ENCODE measurements at regions not wholly inside any gene's neighbourhood (a gene's known extent, or its start where the extent isn't known, plus 50 kb on each side); places are given as distances from the start of the nearest gene placed in this dataset.
A peak's percentile ranks its signal among the peaks of the same experiment; 100 is the strongest.
"Not testable (repeated sequence)": the region's sequence is repeated elsewhere in the genome, so short reads cannot be mapped to it uniquely, and the experiment has no call there.

DNA sequence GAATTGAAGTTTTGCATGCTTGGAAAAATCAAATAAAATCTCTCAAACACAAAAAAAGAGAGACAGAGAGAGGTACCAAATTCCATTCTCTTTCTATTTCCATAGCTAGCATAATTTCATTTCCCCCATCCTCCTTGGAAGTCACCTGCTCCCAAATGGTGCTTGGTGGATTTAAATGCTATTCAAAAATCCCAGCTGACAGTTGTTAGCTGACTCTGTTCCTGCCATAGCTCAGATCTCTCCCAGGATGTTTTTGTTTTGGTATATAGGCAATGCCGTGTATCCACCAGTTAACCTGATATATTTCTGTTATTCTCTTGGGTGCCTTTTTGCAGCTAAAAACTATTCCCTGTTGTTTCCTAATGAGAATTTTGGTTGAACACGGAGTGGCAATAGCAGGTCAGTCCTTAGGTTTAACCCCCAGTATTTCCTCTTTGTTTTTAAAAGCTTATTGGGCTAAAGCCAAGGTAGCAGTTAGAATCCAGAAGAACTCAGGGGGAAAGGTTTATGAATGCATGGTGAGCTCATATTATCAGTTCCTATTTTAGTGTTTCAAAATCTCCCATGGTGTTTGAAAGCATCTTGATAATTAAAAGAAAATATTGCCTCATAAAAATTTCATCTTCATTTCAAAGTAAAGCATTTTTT, 240.0 kb upstream of the GBE1 start:
- DNase-seq: no peak

DNA sequence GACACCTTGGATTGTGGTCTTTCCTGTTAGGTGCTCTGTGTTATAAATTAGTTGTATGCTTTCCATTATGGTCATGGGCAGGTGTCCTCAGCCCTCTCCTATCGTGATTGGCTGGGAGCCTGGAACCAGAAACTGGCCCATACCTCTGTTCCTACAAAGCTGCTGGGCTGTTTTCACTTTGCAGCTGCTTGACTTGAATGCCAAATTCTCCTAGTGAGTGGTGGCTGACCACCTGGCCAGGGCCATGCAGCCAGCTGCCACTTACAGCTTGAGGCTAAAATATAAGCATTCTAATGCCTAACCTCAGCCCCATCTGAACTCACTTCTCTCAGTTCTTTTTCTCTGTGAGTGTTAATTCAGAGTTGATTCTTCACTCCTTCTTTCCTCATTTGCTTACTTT, 239.3 kb upstream of the GBE1 start:
- DNase-seq: peak; percentile 71

DNA sequence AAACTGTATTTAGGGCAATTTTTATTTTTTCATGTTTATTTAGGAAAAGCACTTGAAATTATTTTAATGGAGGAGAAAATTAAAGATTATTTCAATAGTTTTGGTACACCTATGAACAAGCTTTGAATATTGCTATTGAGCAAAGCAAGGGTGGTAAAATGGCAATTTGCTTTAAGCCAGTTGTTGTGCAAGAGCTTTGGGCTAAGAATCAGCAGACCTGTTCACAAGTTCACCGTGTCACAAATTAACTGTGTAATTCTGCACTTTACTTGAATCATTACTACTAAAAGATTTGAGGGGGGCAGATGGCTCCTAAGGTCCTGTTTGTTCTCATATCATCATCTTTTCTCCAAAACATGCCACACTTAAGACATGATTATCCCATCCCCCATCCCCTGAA, 238.9 kb upstream of the GBE1 start:
- no peak for DNase-seq

DNA sequence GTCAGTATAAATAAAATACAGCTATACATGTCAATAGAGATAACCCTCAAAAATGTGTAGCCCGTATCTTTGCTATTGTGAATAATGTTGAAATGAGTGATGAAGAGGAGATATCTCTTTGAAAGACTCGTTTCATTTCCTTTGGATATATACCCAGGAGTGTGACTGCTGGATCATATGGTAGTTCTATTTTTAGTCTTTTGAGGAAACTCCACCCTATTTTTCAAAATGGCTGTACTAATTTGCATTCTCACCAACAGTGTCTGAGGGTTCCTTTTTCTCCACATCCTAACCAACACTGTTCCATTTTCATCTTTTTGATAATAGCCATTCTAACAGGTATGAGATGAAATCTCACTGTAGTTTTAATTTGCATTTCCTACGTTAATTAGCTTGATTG, 237.5 kb upstream of the GBE1 start:
- DNase-seq: no peak

DNA sequence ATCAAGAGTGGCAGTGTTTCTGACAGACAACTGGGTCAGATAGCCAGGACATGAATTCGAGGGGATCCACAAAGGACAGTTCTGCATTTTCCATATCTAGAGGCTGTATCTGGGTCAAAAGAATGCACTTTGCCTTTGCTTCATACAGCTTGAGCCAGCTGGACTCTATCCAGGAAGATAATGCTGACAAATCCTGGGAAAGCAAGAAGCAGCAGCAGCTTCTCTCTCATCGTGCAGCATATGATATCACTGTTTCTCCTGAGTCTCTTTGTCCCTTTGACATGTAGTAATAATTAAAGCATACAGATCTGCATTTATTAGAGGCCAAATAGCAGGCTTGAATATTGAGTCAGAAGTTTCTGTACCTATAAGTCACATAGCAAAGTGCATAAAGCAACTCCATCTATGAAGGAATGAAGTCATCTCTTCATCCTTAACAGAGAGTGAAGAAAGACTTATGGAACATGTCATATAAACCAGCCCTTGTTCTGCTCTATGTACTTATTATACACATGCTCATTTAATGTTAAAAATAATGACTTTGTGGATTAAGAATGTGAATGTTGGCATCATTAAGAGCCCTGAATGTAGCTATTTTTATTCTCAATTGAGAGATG, 236.8 kb upstream of the GBE1 start:
- DNase-seq: no peak

DNA sequence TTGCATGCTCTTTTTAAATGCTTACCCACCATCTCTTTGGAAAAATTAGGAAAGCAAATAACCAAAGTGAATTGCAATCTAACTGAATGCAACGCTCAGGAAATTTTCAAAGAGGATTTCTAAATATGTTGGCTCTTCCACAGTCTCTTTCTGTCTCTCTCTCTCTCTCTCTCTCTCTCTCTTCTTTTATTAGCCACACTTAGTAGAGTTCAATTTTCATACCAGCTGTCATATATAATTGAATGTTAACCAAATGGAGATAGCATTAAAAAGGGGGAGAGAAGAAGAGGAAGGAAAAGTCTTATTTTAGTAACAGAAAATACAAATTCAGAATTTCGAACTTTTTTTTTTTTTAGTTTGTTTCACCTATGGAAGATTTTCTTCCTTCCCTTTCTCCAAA, 235.9 kb upstream of the GBE1 start:
- no peak for DNase-seq

DNA sequence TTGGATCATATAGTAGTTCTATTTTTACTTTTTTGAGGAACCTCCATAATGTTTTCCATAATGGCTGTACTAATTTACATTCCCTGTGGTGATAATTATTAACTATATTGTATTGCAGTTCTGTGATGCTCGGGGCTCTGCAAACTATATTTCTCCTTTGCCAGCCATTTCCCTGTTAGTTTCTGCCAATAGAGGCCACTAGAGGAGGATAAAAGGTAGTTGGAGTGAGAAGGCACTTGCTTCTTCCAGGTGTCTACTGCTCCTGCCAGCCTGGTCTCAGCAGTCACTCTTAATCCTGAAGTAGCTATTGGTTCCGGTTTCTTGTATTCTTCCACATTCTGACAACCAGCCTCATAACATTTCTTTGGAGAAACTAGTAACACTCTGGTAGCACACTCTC, 233.9 kb upstream of the GBE1 start:
- DNase-seq: no peak

DNA sequence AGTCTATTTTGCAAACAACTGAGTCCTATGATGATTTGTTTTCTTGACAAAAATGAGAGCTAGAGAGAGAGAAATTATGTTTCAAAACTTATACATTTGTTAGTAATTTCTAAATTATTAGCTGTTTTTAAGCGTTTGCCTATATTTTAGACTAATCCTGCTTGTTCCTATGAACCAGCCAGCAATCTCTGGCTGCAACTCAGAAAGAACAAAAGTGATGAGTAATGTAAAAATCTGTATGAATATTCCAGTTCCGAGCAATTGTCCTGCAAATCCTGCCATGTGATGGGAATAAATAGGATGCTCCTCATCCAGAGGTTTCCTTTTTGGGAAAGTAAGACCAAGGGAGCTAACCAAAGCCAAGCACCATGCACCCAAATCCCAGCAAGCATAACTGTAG, 228.3 kb upstream of the GBE1 start:
- no peak for DNase-seq

DNA sequence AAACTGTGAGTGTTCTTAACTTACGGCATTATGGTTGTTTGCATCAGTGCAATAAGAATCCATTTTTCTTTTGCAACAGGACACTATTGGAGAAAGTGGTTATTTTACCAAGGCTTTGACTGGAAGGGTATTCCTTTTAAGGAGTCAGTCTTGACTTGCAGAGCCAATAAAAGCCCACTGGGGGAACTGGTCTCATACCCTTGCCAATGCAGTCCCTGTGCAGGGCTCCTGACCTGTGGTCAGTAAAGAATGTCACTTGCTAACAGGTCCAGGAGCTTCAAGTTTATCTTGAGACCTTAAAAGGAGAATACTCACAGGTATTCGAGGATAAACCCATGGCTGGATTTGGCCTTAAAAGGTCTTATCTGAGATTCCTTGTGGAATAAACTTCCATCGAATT, 227.8 kb upstream of the GBE1 start:
- DNase-seq: no peak

DNA sequence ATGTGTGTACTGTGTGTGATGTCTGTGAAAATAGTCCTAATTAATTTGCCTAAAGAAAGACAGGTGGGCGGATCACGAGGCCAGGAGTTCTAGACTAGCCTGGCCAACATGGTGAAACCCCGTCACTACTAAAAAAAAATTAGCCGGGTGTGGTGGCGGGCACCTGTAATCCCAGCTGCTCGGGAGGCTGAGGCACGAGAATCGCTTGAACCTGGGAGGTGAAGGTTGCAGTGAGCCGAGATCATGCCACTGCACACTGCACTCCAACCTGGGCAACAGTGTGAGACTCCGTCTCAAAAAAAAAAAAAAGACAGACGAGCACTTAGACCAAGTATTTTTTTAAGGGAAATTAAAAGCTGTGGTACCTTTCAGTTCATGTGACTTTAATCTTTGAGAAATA, 226.0 kb upstream of the GBE1 start:
- DNase-seq: not testable (repeated sequence)

DNA sequence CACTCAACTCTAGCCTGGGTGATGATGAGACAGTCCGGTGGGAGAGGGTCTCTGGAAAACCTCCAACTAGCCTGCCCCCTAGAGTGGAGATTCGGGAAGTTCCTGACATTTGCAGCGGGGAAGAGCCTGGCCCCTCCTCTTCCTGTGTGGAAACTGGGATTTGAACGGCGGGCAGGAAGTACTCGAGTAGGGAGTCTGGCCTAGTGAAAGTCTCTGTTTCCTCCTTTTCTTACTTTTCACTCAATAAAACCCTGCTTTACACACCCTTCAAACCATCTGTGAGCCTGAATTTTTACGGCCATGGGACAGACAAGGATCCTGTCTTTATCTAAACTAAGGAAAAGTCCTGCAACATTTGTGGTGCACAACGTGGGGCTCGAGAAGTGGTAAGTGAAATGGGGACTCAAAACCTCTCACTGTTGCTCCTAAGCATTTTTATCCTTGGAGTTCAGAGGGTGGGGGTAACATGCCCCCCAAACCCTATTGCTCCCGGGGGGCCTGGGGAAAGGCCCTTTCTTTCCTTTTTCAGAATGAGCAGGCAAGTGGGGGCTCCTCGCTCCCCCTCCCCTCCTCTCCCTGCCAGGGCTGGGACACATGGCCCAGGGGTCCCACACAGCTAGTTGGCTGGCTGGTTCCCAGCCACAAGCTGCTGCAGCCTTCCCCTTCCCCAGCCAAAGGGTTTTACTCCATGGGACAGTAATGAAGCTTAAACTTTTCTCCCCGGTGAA, 224.7 kb upstream of the GBE1 start:
- DNase-seq: no peak

DNA sequence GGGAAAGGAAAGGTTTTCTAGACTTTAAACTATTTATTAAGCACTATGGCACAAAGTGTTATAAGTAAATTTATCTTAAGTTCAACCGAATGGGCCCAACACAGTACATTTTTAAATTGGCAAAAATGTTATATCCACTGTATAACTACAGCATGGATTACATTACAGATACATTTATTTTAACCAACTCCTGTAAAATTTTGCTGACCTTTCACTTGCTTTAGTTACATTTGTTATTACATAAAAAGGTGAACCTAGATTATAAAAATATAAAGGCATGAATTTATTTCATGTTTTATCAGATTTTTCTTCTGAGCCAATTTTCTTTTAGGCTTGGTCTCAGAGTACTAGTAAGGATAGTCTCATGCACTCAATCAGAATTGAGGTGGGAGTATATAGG, 221.9 kb upstream of the GBE1 start:
- DNase-seq: no peak

DNA sequence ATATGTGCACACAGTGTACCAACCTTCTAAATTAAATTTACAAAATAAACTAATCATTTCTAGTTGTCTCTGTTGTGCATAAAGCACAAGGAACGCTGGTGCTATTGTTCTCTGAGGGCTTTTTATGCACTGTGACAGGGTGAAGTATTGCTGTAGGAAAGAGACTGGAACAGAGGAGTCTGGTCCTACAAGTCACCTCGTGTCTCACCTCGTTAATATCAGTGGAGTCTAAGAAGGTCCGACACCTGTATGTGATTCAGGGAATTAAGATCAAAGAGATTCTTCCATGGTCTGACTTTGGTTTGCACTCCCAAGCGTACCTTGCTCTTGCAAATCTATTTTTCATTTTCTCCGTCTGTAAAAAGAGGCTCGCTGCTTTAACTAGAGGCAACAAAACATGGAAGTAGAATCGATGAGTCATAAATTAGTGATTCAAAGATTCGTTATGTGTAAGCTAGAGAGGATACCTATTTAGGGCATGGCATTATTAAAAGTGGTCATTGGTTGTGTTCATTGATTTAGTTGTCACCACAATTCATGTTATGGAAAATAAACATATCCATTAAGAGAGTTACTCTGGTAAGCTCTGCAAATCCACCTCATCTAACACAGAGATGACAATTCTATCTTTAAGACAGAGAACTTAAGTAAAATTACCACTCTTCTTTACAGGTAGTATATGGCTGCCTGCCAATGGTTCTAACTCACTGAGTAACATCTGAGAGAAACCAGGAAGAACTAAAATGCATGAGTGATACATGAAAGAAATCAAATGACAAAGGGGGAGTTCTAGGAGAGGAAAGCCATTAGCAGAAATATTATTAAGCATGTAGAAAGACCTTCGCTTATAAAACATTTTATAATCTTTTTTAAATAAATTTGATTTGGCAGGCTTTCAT, 219.4 kb upstream of the GBE1 start:
- DNase-seq: no peak

DNA sequence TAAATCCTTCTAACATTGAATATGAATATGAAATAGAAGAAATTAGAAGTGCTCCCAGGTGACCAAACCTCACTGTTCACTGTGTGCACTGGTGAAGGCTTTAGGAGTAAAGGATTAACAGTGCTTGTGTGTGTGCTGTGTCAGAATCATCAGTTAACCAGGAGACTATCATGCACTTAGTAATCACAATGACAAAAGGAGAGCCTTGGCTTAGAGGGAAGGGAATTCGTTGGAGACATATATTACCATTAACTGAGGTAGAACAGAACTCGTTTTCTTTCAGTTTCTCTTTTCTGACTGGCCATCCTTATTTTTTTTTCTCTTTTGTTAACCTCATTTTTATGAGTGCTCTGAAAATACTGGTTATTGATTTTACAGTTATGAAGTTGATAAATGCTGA, 213.3 kb upstream of the GBE1 start:
- no peak for DNase-seq

DNA sequence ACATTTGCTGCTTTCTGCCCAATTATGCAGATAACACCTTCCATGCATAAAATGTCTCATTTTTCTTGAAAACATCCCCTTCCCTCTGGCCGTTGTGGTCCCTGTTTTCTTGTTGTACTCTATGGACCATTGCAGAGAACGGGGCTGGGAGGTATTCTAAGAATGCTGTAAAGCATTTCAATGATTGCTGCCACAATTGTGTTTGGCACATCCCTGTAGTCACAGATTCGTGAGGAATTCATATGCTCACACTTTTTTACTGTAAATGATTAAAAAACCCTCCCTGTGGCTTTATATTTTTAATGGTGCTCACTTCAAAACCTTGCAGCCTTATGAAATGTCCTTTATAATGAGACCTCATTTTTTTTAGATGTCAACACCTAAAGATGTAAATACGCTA, 207.2 kb upstream of the GBE1 start:
- no peak for DNase-seq

DNA sequence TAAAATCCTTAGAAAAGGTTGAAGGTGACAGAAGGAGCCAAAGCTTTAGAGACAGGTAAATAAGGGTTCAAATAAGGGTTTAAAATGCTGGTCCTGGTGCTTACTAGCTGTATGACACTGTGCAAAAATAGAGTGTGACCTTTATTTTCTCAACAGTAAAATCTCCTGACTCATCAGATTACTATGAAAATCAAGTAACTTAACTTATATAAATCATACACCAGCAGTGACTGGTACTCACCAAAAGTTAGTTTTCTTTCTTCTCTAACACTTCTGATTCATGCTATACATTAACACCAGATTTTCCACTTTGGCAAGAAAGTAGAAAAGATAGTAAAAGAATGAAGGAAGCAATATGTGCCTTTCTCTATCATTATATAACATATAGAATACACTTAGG, 205.9 kb upstream of the GBE1 start:
- no peak for DNase-seq

DNA sequence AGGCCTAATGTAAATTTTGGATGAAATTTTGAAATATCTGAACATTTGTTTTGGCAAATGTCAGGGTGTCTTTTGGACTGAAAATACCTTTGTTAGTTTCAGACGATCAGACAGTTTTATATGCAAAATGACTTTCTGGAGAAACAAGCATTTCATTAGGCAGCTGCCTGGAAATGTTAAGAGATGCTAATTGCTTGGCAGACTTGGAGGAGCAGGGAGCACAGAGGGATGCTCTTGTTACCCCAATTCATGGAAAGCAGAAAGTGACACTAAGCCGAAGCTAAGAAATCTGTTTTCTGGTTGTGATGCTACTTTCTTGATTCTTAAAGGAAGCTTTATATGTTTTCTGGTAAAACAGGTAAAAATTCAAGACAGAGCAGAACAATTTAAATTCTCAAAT, 204.3 kb upstream of the GBE1 start:
- no peak for DNase-seq

DNA sequence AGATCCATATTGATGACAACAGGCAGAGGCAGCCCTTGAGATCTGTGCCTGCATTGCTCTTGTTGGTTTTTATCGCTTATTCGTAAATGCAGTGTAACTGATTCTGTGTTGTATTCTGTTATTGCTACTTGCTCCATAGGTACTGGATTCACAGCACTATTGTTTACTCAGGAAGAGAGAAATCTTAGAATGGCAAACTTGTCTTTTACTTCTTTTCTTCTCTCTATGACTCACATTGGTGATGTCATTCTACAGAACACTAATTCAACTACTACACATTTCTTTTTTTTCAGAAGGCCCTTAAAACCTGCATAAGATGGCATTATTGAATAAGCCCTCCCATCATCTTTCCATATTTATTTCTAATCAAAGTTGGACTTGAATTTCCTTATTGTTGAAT, 201.0 kb upstream of the GBE1 start:
- DNase-seq: no peak

DNA sequence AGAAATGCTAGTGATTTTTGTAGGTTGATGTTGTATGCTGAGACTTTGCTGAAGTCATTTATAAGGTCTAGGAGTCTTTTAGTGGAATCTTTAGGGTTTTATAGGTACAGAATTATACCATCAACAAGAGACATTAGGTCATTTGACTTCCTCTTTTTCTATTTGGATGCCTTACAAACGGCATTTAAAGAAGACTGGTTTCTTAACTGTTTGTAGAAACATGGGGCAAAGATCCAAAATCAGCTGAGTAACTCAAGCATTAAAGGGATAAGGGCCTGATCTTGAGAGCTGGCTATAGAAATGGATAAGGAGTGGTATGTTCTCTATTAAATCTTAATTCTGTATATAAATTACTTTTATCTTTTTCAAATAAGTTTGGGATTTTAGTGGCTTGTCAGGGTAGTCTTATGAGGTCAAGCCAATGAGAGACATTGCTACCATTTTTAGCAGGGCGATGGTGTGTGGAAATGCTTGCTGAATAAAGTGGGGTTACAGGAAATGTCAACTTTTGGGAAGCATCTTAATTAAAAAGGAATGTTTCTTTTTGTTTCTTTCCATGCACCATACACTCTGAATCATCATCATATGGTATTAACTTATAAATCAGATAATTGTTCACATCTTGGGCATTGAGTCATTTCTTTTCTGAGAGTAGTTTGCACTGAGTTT, 197.7 kb upstream of the GBE1 start:
- DNase-seq: no peak

DNA sequence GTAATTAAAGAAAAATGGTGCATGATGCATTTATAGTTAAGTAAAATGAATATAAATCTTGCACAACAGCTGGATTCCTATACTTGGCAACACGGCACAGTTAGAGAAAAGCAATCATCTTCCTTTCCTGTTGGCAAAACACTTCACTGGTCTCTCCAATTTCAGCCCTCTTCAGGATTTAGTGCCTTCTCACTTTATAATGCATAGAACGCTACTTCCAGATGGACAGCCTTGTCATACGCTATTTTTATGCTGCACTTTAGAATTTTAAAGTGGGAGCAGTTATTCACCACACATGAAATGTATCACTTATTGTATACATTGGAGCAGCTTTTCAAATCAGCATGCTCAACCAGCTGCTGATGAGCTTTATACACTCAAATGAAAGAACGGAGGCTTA, 194.4 kb upstream of the GBE1 start:
- DNase-seq: no peak

DNA sequence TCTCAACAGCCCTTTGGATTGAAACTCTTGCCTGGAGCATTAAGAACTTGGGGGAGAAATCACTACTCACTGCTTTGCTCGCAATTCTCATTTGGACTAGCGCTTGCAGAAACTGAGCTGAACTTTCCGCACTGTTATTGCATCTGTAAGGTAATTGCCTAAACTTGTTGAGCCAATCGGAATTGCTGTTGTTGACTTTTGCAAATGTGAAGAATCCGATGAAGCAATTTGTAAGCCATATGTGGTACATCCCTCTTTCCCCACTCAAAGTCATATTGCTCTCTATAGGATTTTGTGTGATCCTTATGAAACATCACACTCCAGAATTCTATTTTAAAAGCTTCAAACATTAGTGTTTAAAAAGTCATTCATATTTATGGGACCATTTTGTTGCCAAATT, 191.7 kb upstream of the GBE1 start:
- no peak for DNase-seq

DNA sequence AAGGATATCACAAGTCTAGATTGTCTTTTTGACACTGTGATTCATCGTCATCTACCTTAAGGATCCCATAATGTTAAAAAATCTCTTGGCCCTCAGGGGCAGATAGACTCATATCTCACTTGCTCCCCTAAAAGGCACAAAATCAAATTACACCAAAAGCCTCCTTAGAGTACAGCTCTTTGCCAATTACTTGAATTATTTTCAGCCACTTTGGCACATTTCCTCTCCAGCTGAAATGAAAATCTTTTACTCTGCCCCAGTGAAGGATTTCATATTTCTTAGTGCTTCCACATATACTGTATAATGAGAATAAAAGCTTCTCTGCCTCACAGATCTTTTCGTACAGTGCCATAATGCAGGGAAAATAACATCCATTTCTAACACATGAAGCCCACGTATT, 190.7 kb upstream of the GBE1 start:
- no peak for DNase-seq

DNA sequence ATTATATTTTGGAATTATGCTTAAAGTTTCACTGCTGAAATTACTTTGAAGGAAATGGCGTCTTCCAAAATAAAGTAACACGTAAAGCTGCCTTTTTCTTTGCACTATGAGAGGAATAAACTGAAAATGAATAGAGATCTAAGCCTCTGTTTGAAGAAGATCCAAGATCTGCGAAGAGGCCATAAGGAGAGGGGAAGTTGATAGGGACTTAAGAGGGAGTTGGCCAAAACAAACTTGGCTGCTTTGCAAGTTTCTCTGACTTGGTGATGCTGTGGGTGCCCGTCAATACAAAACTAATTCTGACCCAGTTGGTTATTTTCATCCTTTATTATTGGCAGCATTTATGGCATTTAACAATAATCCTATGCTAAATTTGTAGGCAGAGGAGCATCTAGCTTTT, 190.2 kb upstream of the GBE1 start:
- DNase-seq: no peak

Measured in femur (tissue), 1 donor.